ENCODE measurements at regions not wholly inside any gene's neighbourhood (a gene's known extent, or its start where the extent isn't known, plus 50 kb on each side); places are given as distances from the start of the nearest gene placed in this dataset.

DNA sequence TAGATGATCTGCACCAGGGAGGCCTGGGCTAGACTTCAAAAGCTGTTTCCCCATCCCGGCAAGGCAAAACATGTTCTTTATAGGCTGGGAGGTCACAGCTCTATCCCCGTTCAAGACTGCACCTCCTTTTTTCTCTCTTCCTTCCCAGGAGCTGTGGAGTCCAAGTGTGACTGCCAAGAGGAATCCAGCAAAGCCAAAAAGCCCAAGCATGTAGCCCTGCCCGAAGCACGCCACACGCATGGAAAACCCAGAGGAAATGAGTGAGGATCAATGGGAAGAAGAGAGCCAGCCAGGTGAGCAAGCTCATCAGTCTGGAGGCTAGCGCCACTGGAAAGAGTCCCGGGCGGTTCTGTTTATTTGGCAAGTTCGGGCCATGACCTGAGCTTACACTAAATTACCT is 240.4 kb downstream of the PRL start:
- Histone ChIP-seq H3K27ac (replicated peaks) (no peak overlapping the region), H3K27me3 (ENCODE audit: insufficient read depth, poor library complexity, severe bottlenecking) (no peaks in the 10 kb centered on the region), H3K4me3 (replicated peaks; ENCODE audit: insufficient read depth, low read length) (no peak overlapping the region)
- DNase-seq (ENCODE audit: low read depth in 1 of 2, low spot score in 1 of 2): no peak
- TF ChIP-seq, protein P1, sequence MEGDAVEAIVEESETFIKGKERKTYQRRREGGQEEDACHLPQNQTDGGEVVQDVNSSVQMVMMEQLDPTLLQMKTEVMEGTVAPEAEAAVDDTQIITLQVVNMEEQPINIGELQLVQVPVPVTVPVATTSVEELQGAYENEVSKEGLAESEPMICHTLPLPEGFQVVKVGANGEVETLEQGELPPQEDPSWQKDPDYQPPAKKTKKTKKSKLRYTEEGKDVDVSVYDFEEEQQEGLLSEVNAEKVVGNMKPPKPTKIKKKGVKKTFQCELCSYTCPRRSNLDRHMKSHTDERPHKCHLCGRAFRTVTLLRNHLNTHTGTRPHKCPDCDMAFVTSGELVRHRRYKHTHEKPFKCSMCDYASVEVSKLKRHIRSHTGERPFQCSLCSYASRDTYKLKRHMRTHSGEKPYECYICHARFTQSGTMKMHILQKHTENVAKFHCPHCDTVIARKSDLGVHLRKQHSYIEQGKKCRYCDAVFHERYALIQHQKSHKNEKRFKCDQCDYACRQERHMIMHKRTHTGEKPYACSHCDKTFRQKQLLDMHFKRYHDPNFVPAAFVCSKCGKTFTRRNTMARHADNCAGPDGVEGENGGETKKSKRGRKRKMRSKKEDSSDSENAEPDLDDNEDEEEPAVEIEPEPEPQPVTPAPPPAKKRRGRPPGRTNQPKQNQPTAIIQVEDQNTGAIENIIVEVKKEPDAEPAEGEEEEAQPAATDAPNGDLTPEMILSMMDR (IDR thresholded peaks at IDR 0.05; ENCODE audit: insufficient read depth, low read length): no peak
- TF ChIP-seq GABPA (IDR thresholded peaks at IDR 0.05; ENCODE audit: low read depth): no peak
- no peak for TF ChIP-seq POLR2AphosphoS5 (IDR thresholded peaks at IDR 0.05; ENCODE audit: low read depth)
- TF ChIP-seq, protein P2, sequence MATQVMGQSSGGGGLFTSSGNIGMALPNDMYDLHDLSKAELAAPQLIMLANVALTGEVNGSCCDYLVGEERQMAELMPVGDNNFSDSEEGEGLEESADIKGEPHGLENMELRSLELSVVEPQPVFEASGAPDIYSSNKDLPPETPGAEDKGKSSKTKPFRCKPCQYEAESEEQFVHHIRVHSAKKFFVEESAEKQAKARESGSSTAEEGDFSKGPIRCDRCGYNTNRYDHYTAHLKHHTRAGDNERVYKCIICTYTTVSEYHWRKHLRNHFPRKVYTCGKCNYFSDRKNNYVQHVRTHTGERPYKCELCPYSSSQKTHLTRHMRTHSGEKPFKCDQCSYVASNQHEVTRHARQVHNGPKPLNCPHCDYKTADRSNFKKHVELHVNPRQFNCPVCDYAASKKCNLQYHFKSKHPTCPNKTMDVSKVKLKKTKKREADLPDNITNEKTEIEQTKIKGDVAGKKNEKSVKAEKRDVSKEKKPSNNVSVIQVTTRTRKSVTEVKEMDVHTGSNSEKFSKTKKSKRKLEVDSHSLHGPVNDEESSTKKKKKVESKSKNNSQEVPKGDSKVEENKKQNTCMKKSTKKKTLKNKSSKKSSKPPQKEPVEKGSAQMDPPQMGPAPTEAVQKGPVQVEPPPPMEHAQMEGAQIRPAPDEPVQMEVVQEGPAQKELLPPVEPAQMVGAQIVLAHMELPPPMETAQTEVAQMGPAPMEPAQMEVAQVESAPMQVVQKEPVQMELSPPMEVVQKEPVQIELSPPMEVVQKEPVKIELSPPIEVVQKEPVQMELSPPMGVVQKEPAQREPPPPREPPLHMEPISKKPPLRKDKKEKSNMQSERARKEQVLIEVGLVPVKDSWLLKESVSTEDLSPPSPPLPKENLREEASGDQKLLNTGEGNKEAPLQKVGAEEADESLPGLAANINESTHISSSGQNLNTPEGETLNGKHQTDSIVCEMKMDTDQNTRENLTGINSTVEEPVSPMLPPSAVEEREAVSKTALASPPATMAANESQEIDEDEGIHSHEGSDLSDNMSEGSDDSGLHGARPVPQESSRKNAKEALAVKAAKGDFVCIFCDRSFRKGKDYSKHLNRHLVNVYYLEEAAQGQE (IDR thresholded peaks at IDR 0.05; ENCODE audit: insufficient replicate concordance, low read depth): no peak
- no peak for TF ChIP-seq SPI1 (IDR thresholded peaks at IDR 0.05; ENCODE audit: borderline replicate concordance, low read depth)

DNA sequence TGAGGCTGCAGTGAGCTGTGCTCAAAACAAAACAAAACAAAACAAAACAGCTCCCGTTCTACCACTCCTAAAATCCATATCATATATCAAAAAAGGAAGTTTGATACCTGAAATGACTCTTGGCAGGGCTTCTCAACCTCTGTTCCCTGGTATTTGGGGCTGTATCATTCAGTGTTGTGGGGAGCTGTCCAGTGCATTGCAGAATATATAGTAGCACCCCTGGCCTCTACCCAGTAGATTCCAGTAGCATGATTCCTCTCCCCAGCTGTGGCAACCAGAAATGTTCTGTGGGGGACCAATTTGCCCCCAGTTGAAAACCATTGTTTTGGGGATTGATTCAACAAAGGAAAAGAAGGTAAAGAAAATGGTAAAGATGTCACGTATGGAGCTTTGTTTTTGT is 238.9 kb downstream of the PRL start:
- TF ChIP-seq, protein P2 (IDR thresholded peaks at IDR 0.05; ENCODE audit: insufficient replicate concordance, low read depth): no peak
- TF ChIP-seq SPI1 (IDR thresholded peaks at IDR 0.05; ENCODE audit: borderline replicate concordance, low read depth): no peak
- TF ChIP-seq, protein P1 (IDR thresholded peaks at IDR 0.05; ENCODE audit: insufficient read depth, low read length): no peak
- TF ChIP-seq POLR2AphosphoS5 (IDR thresholded peaks at IDR 0.05; ENCODE audit: low read depth): no peak
- no peak for TF ChIP-seq GABPA (IDR thresholded peaks at IDR 0.05; ENCODE audit: low read depth)
- Histone ChIP-seq H3K27ac (replicated peaks) (no peak overlapping the region), H3K4me3 (replicated peaks; ENCODE audit: insufficient read depth, low read length) (no peak overlapping the region), H3K27me3 (ENCODE audit: insufficient read depth, poor library complexity, severe bottlenecking) (no peaks in the 10 kb centered on the region)
- DNase-seq (ENCODE audit: low read depth in 1 of 2, low spot score in 1 of 2): no peak

DNA sequence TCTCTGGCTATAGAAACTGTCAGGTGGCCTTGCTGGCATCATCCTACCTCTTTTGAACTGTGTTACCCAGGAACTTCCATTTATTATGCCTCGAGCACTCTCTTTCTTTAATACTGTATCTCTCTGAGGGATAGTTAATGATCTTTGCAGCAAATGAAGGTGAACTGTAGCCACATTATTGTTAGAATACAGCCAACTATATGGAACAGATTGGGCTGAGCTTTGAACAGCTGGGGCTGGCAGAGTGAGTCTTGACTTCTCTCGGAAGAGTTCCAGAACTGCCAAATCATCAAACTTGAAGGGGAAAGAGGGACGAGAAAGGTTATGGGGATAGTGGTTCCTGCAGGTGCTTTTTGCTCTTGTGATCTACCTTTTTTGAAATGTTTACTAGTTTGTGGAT is 237.7 kb downstream of the PRL start:
- TF ChIP-seq, protein P1 (IDR thresholded peaks at IDR 0.05; ENCODE audit: insufficient read depth, low read length): no peak
- TF ChIP-seq POLR2AphosphoS5 (IDR thresholded peaks at IDR 0.05; ENCODE audit: low read depth) (no peak), SPI1 (IDR thresholded peaks at IDR 0.05; ENCODE audit: borderline replicate concordance, low read depth) (no peak), GABPA (IDR thresholded peaks at IDR 0.05; ENCODE audit: low read depth) (no peak)
- TF ChIP-seq, protein P2 (IDR thresholded peaks at IDR 0.05; ENCODE audit: insufficient replicate concordance, low read depth): no peak
- DNase-seq (ENCODE audit: low read depth in 1 of 2, low spot score in 1 of 2): no peak
- Histone ChIP-seq H3K27ac (replicated peaks) (no peak overlapping the region), H3K4me3 (replicated peaks; ENCODE audit: insufficient read depth, low read length) (no peak overlapping the region), H3K27me3 (ENCODE audit: insufficient read depth, poor library complexity, severe bottlenecking) (no peaks in the 10 kb centered on the region)
